ENCODE measurements at regions not wholly inside any gene's neighbourhood (a gene's known extent, or its start where the extent isn't known, plus 50 kb on each side); places are given as distances from the start of the nearest gene placed in this dataset.

DNA sequence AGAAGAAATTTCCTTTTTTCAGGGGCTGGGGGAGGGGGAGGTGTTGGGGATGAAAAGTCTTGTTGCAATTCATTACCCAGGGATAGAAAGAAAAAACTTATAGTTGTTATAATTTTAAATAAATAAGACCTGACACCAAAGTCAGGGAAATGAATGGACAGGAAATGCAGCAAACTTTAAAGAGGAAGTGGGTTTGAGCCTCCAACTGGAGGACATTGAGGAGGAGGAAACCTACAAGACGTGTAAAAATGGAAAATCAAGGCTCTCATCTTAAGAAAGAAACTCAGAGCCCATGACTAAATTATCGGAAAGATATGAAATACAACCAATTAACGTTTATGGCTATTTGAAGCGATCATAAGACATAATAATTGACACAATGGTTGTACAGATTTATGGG is 54.4 kb downstream of the NIBAN1 start:
- H3K4me3 ChIP-seq = no peak overlapping the region
- H3K27ac ChIP-seq = no peak overlapping the region

- H3K27ac ChIP-seq = no peak overlapping the region
Measured at GRCh38 chr1:184915463-184916090, 58.7 kb downstream of the NIBAN1 start.

DNA sequence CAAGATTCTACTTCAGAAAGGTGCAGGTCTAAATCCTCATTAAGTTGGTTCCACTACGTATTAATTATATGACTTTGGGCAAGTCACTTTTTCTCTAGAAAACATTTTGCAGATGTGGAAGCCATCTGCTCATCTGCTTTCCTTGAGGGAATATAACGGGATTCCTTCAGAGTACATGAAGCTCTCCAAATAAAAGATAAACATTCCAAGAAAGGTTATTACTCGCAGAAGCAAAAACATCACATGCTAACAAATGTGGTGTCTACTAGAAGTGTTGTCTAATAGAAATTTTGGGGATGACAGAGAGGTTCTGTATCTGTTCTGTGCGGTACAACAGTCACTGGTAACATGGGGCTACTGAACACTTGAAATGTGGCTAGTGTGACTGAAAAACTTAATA is 60.2 kb downstream of the NIBAN1 start:
- Histone ChIP-seq H3K27ac (no peak overlapping the region), H3K4me3 (no peak overlapping the region)

More at GRCh38 chr1:184915463-184916090, 58.7 kb downstream of the NIBAN1 start:
- H3K4me3 ChIP-seq = no peak overlapping the region

DNA sequence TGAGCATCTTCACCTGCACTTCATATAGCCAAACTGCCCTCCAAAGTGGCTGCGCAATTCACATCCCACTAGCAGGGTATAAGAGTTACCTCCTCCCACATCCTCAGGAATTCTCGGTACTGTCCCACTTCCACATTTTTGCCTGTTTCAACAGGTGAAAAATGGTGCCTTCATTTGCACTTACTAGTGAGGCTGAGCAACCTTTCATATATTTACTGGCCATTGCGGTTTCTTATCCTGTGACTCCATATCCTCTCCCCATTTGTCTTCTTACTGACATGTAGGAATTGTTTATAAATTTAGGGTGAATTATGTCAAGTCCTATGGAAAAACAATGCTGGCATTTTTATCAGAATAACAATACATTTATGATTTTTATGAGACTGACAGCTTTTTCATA is 61.9 kb downstream of the NIBAN1 start:
- no peak overlapping the region for H3K27ac ChIP-seq
- H3K4me3 ChIP-seq = no peak overlapping the region

DNA sequence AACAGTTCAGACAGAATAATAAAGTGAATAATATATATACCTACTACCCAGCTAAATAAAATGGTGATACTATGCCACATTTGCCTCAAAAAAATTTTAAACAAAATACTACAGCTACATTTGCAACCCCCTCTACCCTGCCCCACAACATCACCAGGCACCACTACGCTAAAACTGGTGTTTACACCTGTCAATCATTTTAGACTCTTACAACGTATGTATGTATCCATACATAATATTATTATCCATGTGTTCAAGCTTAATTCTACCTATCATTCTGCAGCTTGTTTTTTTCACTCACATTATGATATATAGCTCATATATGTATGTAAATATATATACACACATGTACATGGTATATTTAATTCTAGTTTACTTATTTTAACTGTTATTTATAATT is 62.5 kb downstream of the NIBAN1 start:
- H3K27ac ChIP-seq = no peak overlapping the region

GRCh38 chr1:184911103-184911745 is 63.1 kb downstream of the NIBAN1 start:
- no peak overlapping the region for H3K27ac ChIP-seq
- no peak overlapping the region for H3K4me3 ChIP-seq

More for the DNA sequence above, 62.5 kb downstream of the NIBAN1 start:
- no peak overlapping the region for H3K4me3 ChIP-seq

DNA sequence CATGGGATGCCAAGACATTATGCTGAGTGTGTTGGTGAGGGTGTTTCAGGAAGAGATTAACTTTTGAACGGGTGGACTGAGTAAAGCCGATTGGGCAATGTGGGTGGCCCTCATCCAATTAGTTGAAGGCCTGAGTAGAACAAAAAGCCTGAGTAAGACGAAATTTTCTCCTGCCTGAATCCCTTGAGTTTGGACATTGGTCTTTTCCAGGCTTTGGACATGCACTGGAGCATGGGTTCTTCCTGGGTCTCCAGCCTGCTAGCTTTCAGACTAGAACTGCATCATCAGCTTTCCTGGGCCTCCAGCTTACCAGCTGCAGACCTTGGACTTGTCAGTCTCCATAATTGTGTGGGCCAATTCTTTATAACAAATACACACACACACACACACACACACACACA is 63.6 kb downstream of the NIBAN1 start:
- H3K27ac ChIP-seq = no peak overlapping the region

GRCh38 chr1:184910005-184910404 is 64.3 kb downstream of the NIBAN1 start:
- H3K27ac ChIP-seq = no peak overlapping the region
- no peak overlapping the region for H3K4me3 ChIP-seq

More for the DNA sequence above, 63.6 kb downstream of the NIBAN1 start:
- no peak overlapping the region for H3K4me3 ChIP-seq

DNA sequence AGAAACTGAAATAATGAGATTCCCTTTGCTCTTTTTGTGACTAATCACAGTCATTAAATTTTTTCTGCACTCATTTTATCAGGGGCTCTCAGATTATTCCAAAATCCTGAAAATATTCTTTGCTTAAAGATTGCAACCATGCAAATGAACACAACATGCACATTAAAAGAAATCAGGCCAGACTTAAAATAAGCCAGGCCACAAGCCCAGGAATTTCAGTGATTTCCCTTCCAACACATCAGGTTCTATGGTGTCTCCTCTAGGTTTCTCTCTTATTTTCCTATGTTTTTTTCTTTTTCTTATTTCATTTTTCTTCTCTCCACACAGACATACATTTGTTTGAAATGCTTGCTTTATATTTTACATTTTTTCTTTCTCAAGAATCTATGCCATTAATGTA is 65.3 kb downstream of the NIBAN1 start:
- no peak overlapping the region for H3K27ac ChIP-seq
- H3K4me3 ChIP-seq = no peak overlapping the region

- Histone ChIP-seq H3K27ac (no peak overlapping the region), H3K4me3 (no peak overlapping the region)
Measured at GRCh38 chr1:184908506-184908905, 65.8 kb downstream of the NIBAN1 start.

- no peak overlapping the region for H3K4me3 ChIP-seq
- no peak overlapping the region for H3K27ac ChIP-seq
Measured at GRCh38 chr1:184907500-184907899, 66.8 kb downstream of the NIBAN1 start.

- H3K4me3 ChIP-seq = no peak overlapping the region
- H3K27ac ChIP-seq = no peak overlapping the region
Measured at GRCh38 chr1:184906761-184907160, 67.5 kb downstream of the NIBAN1 start.

DNA sequence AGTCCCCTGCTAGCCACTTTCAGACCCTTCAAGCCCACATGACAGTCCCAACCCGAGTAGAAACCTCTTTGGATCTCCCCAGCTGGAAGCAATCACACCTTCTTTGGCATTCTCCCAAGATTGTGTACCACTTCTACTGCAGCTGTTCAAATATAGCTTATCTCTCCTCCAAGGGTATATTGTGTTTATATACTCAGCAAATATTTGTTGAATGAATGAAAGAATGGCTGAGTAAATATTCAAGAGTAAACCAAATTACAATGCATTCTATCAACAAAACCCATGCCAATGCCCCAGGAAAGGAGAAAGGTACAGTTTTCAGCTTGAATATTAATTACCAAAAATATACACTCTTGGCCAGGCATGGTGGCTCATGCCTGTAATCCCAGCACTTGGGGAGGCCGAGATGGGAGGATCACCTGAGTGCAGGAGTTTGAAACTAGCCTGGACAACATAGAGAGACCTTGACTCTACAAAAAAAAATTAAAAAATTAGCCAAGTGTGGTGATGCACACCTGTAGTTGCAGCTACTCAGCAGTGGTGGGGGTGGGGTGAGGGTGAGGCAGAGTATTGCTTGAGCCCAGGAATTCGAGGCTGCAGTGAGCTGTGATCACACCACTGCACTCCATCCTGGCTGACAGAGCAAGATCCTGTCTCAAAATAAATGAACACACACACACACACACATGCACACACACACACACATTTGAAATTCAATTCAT is 68.5 kb downstream of the NIBAN1 start:
- H3K4me3 ChIP-seq = no peak overlapping the region
- H3K27ac ChIP-seq = peak overlapping the region in 2 of 21 experiments; percentile 17 to 62

DNA sequence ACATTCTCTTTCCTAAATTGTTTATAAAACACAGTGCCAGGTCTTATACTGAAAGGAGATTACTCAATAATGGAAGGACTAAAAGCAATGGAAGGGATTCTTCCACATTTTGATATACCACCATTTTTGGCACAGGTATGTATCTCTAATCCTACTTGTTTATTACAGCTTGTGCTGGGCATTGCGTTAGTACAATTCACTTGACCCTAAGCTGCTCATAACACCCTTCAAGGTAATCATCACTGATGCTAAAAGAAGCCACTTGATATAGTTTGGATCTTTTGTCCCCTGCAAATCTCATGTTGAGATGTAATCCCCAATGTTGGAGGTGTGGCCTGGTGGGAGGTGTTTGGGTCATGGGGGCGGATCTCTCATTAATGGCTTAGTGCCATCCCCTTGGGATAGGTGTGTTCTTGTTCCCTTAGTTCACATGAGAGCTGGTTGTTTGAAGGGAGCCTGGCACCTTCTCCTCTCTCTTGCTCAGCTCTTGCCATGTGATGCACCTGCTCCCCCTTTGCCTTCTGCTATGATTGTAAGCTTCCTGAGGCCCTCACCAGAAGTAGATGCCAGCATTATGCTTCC is 71.1 kb downstream of the NIBAN1 start:
- H3K4me3 ChIP-seq = no peak overlapping the region
- H3K27ac ChIP-seq = no peak overlapping the region

DNA sequence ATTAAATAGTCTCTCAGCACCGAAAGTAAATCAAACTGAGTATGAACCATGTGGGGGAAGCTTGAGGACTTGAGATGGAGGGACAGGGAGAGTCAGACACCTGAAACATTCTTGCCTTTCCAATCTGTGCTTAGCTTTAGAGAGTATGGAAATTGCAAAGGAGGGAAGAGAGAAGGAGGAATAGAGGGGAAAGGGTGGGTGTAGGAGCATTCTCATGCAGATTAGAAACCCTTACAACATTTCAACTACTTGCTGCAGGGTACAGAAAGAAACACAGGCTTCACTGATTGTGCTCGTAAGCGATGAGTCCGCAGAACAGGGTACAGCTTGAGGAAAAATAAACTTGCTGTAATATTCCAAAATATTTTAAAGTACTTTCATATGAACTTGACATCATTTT is 73.8 kb downstream of the NIBAN1 start:
- H3K27ac ChIP-seq = no peak overlapping the region
- no peak overlapping the region for H3K4me3 ChIP-seq

GRCh38 chr1:184896000-184896399 is 78.3 kb downstream of the NIBAN1 start:
- Histone ChIP-seq H3K27ac (no peak overlapping the region), H3K4me3 (no peak overlapping the region)

DNA sequence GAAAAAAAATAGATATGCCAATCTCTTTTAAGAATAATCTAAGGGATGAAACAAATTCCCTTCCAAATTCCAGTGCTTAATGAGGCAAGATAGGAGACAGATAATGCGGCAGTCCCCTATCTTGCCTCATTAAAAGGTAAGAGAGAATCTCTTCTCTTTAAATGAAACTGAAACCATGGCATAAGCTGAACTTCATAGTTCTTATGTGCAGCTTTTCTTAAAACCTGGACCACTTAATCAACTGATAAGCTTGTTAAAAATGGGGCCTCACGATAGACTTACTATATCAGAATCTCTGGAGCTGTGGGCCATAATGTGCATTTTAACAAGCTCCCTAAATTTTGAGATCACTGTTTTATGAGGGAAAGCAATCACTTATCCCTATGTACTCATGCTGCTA is 79.2 kb downstream of the NIBAN1 start:
- Histone ChIP-seq H3K27ac (peak overlapping the region in 1 of 21 experiments; percentile 0), H3K4me3 (no peak overlapping the region)

DNA sequence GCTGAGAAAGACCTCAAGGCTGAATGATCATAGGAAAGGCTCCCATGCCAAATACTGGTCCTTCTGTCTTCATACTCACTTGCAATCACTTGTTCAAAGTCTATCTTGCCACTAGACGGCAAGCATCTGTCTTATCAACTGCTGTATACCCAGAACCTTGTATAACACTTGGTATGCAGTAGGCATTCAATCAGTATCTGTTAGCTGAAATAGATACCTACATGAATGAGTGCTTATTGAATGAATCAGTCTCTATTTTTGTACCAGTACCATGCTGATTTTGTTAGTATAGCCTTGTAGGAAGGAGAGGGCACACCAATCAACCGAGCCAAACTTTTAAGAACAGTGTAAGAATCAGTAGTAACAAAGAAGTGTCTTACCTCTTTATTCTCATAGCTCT is 80.6 kb downstream of the NIBAN1 start:
- Histone ChIP-seq H3K4me3 (no peak overlapping the region), H3K27ac (peak overlapping the region in 1 of 21 experiments; percentile 73)

- peak overlapping the region in 5 of 21 experiments; percentile 46 to 78 (median 62) for H3K27ac ChIP-seq
- no peak overlapping the region for H3K4me3 ChIP-seq
Measured at GRCh38 chr1:184892116-184892515, 82.2 kb downstream of the NIBAN1 start.

DNA sequence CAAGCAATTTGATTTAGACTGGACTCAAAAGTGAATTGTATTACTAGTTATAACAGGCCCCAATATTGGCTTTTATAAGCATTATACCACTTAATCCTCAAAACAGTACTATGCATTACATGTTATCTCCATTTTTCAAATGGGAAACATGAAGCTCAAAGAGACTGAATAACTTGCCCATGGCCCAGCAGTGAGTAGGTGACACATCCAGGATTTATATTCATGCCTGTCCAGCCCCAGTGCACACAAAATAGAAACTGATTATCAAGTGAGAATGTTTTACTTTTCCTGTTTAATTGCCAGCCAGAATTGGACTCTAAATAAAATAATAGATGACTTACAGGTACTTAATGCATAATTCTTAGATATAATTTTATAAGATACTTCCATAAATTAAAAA is 82.9 kb downstream of the NIBAN1 start:
- Histone ChIP-seq H3K4me3 (no peak overlapping the region), H3K27ac (peak overlapping the region in 8 of 21 experiments; percentile 8 to 78 (median 66))

GRCh38 chr1:184890539-184890973 is 83.8 kb downstream of the NIBAN1 start:
- peak overlapping the region in 11 of 21 experiments; percentile 6 to 78 (median 46) for H3K27ac ChIP-seq
- H3K4me3 ChIP-seq = no peak overlapping the region

Measured in skin epidermis (tissue), 12 donors.